GM18873 (cell line): ENCODE measurements at regions not wholly inside any gene's neighbourhood (a gene's known extent, or its start where the extent isn't known, plus 50 kb on each side); places are given as distances from the start of the nearest gene placed in this dataset.

ENCODE experiments used
- ATAC-seq: cut with Tn5 transposase; IDR thresholded peaks from one replicate; pipeline ENCODE4 v1.9.1; 2021; ENCODE audit warnings: mild to moderate bottlenecking, moderate library complexity, moderate number of reproducible peaks; ENCODE audit not compliant: unreplicated experiment, low FRiP score

- ATAC-seq, result no peak
Measured at GRCh38 chr21:28828021-28828420, 164.7 kb downstream of the LTN1 start.

GRCh38 chr21:28827422-28827821, 165.3 kb downstream of the LTN1 start:
- ATAC-seq, result no peak

- ATAC-seq, result no peak
Measured at GRCh38 chr21:28826569-28826968, 166.1 kb downstream of the LTN1 start.

DNA sequence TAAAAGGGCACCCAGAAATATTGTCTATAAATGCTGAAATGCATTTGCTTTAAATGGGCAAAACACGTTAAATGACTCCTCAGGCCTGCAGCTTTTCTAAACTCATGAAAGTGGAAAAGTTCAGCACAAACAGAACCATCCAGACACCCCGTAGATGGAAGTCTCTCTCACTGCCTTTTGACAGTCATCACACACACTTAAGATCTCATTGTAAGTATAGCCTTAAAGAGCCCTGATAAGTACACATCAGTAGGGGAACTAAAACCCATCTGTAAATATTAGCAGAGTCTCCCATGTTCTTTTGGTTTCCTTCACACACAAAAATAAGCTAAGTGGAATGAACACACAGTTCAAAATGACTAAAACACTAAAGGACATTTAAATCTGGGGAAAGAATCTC, 166.7 kb downstream of the LTN1 start:
- no peak for ATAC-seq

DNA sequence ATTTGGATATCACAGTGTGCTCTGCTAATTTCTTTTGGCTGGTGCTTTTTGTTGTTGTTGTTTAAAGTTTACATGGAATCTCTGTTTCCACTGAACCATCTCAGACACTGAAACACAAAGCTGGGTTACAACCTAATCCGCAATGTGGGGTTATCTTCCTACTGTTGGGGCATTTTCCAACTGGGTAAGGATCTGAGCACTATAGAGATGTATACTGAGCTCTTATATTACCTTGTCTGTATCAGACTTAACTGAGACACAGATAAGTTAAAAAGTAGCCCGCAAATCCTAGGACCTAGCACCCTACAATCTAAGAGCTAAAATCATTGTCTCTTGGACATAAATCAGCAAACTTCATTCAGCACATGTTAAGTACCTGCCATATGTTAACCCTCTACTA, 169.2 kb downstream of the LTN1 start:
- ATAC-seq, result no peak

- no peak for ATAC-seq
Measured at GRCh38 chr21:28822486-28823335, 170.0 kb downstream of the LTN1 start.

DNA sequence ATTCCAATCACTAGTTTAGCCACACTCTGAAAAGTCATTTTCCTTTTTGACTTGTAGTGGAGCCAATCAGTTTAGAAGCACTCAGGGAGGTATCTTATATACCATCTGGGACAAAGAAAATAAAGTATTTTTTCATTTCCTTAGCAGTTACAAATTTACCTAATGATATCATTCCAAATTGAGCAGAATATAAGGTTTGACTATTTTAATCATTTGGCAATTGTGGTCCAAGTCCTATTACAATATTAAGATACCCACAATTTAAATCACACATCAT, 170.6 kb downstream of the LTN1 start:
- ATAC-seq, result no peak

GRCh38 chr21:28821276-28822122, 171.2 kb downstream of the LTN1 start:
- no peak for ATAC-seq

DNA sequence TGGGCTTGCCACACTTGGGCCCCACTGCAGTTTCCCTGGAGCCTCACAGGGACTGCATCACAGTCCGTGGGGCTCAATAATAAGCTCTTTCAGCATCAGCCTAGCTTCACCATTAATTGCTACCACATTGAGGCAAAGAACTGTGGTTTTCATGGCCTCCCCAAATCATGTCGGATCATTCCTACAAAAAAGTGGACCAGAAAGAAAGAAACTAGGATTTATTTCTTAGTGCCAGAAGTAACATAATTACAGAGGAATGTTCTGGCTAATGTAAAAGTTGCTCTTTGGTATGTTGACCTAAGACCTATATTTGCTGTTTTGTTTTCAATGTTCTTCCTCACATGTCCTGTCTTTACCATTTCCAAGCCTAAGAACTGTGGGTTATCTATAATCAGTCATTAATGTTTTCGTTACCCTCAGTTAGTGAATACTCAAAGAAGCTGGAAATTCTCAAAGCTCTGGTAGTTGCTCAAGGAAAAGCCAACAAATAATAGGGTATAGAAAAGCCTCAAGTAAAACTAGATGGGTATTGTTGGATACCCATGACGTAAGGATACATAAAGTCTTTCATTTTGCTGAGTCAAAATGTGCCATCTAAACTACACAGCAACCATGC, 173.9 kb downstream of the LTN1 start:
- no peak for ATAC-seq

- no peak for ATAC-seq
Measured at GRCh38 chr21:28817871-28818270, 174.8 kb downstream of the LTN1 start.

DNA sequence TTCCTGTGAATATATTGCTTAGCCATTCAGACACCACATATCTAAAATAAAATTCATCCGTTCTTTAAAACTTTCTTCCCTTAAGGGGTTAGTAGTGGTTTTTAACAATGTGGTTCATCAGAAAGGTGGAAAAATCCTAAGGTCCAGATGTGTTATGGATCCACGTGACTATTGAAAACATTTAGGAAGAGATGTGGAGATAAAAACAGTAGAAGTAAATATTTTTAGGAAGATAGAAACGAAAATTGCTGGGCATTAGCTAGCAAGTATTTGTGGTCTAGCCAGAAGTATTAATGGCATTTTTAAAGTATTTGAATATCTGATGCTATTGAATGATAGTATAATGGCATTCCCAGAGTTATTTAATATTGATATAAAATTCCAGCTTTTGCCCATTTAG, 180.8 kb downstream of the LTN1 start:
- no peak for ATAC-seq

DNA sequence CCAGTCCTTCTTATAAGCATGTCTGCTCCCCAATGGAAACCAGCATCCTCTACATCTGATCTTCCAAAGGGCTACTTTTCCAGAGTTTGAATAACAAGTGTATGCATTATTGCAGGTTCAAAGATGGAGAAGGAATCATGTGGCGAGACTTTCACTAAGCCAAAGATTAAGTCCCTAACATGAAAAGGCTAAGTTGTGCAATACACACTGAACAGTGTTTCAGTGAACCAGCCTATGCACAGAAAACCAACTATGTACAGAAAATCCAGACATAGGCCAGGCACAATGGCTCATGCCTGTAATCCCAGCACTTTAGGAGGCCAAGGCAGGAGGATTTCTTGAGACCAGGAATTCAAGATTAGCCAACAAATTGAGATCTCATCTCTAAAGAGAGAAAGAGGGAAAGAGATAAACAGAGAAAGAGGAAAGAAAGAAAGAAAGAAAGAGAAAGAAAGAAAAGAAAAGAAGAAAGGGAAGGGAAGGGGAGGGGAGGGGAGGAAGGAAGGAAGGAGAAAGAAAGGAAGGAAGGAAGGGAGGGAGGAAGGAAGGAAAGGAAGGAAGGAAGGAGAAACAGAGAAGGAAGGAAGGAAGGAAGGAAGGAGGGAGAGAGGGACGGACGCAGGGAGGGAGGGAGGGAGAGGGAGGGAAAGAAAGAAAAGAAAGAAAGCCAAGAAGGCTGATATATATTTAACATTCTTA, 181.7 kb downstream of the LTN1 start:
- ATAC-seq, result no peak

DNA sequence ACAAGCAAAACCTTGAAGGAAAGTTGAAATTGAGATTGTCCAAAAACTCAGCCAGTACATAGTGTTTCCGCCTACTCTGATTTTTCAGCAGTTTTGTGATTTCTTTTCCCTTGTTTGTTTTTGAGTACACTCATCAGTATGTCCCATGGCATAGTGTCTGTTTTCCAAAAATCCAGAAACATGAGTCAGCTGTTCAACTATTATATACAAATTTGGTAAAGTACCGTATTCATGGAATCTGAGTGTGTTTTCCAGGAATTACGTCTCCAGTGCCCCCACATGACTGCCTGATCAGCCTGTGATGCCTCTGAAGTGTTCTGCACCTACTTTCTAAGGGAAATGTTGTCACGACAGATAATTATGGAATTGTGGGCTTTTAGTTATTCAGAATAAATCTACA, 186.8 kb downstream of the LTN1 start:
- no peak for ATAC-seq

DNA sequence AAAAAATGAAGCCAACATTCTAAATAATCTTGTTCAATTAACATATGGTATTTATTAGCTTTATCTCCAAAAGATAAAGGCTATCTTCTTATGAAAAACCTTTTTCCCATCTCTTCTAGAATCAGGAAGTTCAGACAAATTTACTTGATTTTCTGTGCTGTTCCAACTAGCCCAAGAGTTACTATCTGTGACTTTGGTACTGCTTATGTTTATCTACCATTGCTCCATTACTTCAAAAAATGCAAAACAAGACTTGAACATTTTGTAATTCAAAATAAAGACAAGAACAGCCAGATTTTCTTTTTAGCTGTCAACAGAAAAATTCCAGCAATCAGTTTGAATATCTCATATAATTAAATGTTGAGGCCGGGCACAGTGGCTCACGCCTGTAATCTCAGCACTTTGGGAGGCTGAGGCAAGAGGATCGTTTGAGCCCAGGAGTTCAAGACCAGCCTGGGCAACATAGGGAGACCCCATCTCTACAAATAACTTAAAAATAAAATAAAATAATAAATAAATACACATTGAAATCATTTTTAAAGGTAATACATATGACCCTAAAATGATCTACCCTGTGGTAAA, 188.5 kb downstream of the LTN1 start:
- no peak for ATAC-seq

DNA sequence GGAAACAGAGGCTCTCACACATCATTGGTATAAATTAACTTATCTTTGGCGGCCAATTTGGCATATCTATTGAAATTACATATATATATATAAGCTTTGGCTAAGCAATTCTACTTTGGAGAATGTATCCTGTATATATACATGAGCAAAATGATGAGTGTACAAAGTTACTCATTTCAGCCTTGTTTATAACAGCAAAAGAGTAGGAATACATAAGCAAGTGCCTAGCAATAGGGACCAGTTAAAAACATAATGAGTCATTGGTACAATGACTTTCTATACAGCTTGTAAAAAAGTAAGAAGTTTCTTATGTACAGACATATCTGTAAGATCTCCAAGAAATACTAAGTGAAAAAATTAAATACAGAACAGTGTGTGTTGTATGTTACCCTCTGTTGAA, 190.8 kb downstream of the LTN1 start:
- no peak for ATAC-seq

DNA sequence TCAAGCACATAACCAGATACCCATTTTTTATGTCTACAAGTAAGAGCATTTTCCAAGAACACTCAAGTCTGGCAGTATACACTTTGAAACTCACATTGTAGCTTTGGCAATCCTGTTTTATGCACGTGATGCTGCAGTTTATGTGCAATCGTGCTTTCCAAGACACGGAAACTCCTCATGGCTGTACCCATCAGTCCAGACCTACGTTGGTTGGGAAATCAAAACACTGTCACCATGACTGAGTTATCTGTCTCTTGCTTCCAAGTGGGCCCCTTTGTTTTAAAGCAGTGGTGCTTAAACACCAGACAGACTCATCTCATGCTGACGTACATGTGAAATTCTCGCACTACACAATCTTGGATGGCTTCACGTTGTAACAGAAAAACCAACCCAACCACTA, 192.8 kb downstream of the LTN1 start:
- no peak for ATAC-seq

- no peak for ATAC-seq
Measured at GRCh38 chr21:28798798-28799197, 193.9 kb downstream of the LTN1 start.

GRCh38 chr21:28795251-28795650, 197.4 kb downstream of the LTN1 start:
- ATAC-seq, result no peak

- ATAC-seq, result no peak
Measured at GRCh38 chr21:28794371-28794851, 198.3 kb downstream of the LTN1 start.

- no peak for ATAC-seq
Measured at GRCh38 chr21:28793043-28793442, 199.6 kb downstream of the LTN1 start.
